ENCODE measurements at regions not wholly inside any gene's neighbourhood (a gene's known extent, or its start where the extent isn't known, plus 50 kb on each side); places are given as distances from the start of the nearest gene placed in this dataset.
A peak's percentile ranks its signal among the peaks of the same experiment; 100 is the strongest.

DNA sequence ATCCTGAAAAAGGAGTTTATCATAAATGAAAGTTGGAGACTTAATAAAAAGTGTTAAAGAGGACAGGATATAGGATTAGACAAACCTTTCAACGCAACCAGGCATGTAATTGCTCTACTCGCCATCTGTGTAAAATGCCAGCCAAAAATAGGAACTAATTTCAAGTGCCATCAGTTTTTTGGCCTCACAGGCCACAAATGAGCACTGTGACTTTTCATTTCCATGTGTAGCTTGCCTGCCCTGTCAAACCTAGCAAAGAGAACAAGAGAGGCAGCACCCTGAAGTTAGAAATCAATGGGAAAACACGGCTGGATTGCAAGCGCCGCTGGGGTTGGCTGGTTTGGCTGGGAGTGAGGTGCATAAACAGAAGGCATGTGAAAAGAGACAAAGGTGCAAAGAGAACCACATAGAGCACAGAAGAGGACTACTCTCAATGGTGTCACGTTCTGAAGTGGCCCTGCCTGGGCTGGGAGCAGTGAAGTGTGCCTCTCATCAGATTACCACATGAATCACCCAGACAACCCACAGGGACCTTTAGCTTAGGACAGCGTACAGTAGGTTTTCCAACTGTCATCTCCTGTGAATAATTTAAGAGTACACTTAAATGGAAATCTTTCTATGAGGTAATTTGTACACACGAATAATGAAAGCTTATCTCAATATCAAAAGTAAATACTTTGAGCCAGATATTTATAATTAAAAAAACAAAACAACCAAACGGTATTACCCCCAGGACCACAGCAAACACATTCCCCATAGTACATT, 78.0 kb upstream of the NHSL1 start:
- DNase-seq (ENCODE audit: low read depth), result no peak

DNA sequence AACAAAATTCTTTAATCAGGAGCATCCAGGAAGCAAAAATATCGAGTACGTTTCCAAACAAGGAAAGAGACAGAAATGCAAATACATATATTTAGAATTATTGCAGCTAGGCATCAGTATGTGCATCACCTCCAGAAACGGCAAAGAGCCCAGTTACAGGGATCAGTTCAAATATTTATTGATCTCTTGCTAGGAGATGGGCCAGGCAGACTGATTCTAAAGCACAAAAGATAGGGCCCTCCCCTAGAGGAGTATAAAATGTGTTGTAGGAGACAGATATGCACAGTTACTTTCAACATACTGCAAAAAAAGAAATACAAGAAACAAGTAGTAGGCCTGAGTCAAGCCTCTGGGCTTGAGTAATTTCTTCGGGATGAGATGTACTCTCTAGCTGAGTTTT, 80.7 kb upstream of the NHSL1 start:
- no peak for DNase-seq (ENCODE audit: low read depth)

DNA sequence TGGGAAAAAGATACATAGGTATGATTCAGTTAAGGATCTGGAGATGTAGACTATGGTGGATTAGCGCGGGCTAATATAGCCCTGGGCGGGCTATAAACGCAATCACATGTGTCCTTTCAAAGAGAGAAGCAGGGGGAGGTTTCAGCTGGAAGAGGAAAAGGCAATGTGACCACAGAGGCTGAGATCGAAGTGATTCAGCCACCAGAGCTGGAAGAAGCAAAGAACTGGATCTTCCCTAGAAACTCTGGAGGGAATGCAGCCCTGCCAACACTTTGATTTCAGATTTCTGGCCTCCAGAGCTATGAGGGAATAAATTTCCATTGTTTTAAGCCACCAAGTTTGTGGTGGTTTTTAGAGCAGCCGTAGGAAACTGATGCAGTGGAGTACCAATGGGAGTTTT, 81.5 kb upstream of the NHSL1 start:
- DNase-seq (ENCODE audit: low read depth), result no peak

DNA sequence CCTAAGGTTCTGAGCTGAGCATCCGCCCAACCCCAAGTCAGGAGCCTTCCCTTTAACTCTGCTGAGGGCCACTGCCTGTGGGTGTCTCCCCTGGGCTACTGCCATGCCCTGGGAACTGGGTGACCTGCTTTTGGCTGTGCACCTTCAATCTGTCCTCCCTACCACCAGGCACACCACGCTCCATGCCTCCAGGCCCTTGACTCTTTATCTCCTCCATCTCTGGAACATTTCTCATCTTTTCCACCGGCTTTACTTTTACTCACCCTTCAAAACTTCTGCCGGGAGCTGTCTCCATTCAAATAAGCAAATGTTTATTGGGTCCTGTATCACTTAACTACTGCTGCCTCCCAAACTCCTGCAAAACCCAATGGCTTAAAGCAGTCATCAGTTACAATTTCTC, 83.3 kb upstream of the NHSL1 start:
- DNase-seq (ENCODE audit: low read depth), result no peak

DNA sequence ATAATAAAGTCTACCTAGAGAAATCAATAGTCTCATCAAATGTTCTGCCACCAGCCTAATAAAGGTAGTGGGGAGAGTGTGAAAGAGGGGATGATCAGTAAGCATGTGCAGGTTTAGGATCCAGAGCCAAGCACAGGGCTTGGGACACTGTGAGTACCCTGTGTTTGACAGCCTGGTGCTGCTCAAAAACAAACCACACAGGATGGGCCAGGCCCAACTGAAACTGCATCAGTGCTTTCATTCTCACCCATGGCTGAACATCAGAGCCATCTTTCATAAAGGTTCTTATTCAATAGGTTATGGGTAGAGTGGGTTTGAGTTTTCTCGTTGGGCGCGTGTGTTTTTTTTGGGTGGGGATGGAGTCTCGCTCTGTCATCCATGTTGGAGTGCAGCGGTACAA, 87.3 kb upstream of the NHSL1 start:
- DNase-seq (ENCODE audit: low read depth), result no peak

DNA sequence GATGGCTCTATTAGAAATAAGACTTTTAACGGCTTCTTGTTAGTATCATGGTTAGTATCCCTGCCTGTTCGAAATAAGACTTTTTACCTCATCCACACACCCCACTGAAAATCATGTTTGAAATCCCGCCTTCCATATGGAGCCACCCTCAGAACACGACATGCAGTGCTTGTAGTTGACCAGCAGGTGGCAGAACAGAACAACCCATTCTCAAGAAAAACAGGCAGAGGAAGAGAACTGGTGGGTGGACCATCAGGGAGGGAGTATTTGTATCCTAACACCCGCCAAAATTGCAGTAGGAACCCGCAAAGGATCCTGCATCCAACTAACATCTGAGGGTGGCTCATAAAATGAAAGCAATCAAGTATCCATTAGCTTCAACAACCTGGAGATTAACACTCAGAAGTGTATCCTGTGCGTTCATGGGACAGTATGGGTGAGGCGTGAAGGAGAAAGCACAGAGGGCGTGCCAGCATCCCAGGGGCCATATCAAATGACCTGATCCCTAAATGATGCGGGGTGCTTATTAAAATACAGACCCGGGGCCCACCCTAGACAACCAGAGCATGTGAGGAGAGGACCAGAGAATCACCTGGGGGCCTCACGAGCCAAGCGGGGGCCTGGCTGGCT, 89.6 kb upstream of the NHSL1 start:
- peak; percentile 75 for DNase-seq (ENCODE audit: low read depth)

DNA sequence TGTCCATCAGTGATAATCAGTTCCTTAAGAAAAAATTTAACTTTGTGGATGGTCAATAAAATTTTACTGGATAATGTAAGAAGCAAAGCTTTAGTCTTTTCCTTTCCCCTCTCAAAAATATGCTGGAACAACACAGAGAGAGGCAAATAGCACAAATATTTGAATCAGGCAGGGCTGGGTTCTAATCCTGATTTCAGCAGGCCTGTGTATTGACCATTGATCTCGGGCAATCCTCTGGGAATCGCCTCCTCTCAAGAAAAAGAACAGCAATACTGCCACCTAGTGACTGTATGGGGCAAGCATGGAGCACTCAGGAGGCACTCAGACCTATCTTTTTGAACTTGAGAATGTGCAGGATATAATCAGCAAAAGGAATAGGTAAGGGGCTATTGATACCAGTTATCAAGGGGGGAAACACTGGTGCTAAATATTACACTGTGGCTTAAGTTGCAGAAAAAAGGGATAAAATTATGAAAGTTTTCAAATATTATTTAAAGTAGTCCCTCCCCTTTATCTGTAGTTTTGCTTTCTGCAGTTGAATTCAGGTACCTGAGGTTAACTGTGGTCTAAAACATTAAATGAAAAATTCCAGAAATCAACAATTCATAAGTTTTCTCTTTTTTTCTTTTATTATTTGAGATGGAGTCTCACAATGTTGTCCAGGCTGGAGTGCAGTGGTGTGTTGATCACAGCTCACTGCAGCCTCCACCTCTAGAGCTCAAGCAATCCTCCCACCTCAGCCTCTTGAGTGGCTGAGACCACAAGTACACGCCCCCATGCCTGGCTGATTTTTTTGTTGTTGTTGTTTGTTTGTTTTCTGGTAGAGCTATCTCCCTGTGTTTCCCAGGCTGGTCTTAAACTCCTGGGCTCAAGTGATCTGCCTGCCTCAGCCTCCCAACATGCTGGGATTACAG, 91.8 kb upstream of the NHSL1 start:
- DNase-seq (ENCODE audit: low read depth), result peak; percentile 78

DNA sequence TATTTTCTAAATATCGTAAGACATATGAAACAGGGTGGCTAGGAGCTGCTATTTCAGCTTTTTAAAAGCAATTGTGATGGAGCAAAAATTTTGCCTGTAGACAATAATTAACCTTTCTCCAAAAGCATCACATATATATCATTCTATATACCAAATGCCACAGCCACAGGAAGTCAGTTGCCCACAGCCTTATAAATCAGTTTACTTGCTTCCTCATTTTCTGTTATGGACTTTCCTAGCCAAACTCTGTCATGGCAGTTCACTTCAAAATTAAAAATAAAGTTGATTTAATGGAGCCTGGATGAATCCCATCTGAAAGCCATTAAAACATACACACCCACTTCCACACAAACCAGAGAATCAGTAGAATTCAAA, 93.4 kb upstream of the NHSL1 start:
- no peak for DNase-seq (ENCODE audit: low read depth)

DNA sequence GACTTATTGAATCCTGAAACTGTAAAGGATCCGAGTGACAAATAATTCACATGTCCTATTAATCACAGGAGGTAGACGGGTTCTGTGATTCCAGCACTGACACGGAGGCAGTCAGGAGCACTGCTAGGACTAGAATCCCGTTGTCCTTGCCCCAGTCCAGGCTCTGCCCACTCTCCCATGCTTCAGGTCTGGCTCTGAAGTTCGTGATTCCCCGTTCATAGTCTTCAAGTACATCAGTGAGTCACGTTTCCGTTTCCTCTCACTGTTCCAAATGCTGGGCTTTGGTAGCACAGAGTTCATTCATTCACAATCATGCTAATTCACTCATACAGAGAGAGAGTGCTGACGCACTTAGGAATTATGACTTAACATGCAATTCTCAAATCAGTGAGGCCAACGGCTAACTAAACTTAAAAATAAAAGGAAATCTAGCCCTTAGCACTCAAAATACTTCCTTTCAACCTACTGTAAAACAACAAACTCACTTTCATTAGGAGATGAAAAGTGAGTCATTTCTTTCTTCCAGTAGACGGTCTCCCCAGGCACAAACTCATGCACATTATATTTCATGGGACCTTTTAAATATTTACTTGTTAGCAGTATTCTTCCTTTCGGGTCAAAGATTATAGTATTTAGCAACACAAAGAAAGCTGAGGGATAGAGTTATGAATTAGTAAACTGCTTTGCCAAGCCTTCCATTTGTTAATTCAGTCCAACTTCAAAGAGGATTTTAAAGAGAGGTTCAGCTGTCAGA, 94.0 kb upstream of the NHSL1 start:
- peak; percentile 98 for DNase-seq (ENCODE audit: low read depth)

DNA sequence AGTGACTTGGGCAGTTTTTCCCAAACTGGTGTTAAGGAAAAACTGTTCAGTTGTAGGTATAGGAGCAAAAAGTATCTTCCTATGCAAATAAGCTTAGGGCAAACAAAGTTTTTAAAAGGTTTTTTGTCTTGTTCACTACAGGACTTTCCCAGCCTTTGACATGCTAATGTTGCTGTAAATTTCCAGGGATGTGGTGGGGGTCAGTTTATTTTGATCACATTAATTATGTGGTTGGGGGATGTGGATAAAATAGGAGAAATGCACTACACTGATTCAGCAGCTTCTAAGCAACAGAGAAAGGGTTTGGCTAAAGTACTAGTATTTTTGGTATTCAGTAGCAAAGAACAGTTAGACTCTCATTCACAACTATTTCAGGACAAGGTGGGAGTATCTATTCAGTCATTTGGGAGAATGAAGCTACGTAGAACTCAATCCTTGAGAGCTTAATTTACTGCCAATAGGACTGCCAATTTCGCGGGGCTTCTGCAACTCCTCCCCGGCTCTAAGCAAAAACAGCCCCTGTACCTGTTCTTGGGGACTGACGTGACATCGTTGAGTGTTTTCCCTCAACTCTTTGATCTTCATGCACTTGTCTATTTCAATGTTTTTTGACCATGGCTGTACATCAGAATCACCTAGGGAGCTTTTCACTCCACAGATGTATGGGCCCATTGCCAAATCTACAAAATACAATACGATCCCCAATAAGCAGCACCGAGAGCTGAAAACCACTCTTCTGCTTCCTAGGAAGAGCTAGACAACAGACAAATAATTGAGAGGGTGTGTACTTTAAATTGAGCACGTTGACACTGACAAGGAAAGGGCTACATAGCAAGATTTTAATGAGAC, 94.8 kb upstream of the NHSL1 start:
- DNase-seq (ENCODE audit: low read depth), result no peak

DNA sequence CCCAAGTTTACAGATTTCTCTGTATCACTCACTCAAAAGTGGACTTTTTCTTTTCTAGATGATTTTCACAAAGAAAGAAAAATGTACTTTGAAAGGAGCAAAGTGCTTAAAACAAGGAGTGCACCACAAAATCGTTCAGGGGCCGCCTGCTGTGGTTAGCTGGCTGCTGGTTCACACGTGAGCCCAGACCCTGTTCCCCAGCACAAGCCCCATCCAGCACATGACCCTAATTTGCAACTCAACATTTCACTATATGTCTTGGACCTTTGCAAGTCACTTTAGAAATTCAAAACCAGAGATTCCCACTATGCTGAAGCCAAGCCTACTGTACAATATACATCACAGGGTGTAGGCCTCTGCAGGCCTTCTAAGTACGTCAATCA, 95.5 kb upstream of the NHSL1 start:
- no peak for DNase-seq (ENCODE audit: low read depth)

DNA sequence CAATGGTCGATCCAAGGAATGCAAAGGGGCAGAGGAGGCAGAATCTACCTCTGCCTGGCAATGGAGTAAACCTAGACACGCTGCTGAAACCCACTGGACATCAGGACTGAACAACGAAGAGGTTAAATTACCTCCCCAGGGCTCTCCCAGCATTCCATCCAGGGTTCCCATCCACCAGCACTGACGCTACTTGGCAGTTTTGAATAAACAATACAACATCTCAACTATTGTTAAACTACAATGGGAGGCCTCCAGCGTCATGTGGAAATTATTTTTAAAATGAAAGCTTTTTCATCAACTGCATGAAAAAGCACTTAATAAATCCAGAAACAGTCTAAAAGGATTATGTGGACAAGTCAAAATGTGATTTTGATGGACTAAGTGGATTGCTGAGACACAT, 96.8 kb upstream of the NHSL1 start:
- no peak for DNase-seq (ENCODE audit: low read depth)

DNA sequence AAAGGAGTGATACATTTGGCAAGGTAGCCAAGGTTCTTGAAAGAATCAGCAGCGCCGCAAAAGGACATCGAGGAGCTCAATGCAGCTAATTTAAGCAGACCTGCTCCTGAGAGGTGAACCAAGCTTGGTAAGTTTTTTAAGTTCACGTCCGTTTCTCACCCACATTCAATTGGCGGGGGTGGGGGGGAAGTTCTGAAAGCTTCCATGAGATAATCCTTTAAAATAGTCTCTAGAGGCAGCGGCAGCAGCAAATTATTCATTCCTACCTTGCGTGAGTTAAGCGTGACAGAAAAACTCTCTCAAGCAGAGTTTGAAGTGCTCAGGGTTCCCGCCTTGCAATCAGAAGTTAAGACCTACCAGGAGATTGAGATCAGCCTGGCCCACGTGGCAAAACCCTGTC, 97.3 kb upstream of the NHSL1 start:
- DNase-seq (ENCODE audit: low read depth), result no peak

DNA sequence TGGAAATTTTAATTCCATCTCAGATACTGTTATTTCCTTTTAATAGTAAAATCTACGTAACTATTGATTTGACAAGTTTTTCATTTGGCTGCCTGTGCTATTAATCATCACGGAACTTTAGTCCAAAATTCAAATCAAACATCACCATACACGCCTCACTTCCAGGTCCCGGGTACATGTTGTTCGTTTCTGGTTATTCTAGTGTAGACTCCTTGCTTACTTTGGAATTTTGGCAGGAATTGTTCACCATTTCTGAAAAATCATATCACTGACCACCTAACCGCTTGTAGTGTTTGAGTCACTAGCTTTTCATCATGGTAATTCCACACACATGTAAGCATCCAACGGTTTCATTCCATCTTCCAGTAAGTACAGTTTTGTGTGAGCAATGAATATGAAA, 98.0 kb upstream of the NHSL1 start:
- peak; percentile 80 for DNase-seq (ENCODE audit: low read depth)

DNA sequence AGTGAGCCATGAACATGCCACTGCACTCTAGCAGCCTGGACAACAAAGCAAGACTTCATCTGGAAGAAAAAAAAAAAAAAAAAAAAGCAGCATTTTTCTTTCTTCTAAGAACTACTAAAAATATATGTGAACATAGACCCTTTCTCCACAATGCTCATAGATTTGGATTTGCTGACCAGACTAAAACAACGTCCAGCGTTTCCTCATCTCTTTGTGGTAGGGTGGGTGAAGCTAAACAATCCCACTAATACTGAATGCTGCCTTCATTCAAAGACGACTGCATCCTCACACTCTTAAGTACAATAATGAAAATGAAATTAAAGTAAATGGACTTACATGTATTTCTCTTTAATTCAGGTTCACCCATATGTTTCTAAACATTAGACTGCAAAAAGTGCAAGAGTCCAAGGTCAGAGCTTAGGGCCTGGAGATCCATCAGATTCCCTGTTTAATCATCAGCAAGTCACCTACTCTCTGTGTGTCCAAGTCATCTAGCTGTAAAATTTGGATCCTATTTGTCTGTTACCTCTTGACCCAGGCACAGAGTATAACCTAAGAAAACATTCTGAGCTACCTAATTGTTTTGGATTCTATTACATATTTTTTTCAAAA, 99.4 kb upstream of the NHSL1 start:
- no peak for DNase-seq (ENCODE audit: low read depth)

DNA sequence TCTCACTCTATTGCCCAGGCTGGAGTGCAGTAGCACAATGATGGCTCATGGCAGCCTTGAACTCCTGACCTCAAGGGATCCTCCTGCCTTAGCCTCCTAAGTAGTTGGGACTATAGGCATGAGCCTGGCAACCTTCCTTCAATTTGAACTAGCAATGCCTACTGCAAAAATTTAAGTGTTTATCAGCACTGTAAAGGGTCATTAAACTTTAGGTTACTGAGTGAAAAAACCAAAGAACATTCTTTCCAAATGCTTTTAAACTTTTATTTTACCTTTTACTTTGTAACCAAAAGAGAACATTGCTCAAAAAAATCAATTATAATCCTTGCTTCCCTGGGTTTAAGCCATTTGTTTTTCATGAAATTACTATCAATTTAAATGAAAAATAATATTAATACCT, 101.0 kb upstream of the NHSL1 start:
- no peak for DNase-seq (ENCODE audit: low read depth)

DNA sequence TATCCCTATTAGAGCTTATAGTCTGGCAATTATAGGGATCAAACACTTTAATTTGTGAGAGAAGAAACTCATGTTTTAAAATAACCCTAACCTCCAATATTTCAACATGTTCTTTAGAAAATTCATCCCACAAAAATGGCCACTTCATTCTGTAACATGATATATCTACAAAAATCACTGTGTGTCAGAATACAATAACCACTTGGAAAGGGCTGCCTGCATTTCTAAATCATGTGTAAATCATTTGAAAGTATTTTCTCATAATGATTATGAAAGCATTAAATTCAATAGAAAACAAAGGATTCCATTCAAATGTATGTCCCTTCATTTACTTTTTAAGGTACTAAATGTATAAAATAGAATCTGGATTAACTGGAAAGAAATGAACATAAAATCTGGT, 101.4 kb upstream of the NHSL1 start:
- peak; percentile 81 for DNase-seq (ENCODE audit: low read depth)

DNA sequence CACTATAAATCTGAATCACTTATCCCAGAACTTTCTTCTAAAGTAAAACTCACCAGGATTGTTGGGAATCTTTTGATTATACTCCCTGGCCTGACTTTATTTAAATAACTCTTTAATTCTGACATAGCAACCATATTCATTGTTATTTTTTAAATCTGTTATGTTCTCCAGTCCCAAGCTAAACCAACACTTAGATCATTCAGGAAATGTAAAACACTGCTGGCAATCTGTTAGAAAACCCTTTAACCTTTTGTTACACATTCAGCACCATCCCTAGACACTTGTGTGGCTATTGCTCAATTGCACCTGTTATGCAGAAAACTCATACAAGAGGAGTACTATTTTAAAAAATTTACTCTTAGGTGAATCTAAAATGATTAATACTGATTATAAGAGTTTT, 101.8 kb upstream of the NHSL1 start:
- DNase-seq (ENCODE audit: low read depth), result peak; percentile 94

DNA sequence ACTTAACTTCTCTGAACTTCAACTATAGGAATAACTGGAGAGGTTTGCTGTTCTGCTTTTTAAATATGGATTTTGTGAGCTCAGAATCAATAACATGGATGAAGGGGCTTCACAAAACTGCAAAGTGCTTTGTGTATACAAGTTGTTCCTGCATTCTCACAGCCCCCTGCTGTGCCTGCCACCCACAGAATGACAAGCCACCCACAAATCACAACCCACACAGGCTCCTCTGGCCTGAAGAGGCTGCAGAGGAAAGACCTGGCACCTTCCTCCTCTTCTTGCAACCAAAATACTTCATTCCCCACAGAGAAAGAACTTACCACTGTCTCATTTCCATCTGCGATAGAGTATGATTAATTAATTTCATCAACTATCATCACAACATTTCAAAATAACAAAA, 106.7 kb upstream of the NHSL1 start:
- no peak for DNase-seq (ENCODE audit: low read depth)
